ENCODE measurements at regions not wholly inside any gene's neighbourhood (a gene's known extent, or its start where the extent isn't known, plus 50 kb on each side); places are given as distances from the start of the nearest gene placed in this dataset.

DNA sequence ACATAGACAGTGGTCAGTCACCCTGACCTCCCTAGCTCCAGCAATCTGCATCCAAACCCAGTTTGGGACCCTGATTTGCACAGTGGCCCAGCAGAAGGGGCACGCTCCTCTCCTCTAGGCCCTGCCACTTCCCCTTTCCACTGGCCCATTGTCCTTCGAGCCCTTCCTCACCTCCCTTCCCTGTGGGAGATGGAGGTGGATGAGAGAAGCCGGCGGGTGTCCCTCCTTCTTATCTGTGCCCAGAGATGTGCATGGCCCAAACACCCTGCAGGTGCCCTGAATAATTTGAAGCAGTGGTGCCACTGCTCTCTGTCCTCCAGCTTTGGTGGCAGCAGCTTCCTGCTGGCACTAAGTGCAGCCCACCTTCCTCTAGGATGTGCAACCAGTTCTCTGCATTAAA, 140.0 kb downstream of the BARX1 start:
- TF ChIP-seq POLR2AphosphoS5 (IDR thresholded peaks at IDR 0.05; ENCODE audit: low read depth, low read length): no peak
- TF ChIP-seq TAF1 (IDR thresholded peaks at IDR 0.05; ENCODE audit: low read depth, low read length): no peak
- no peak for TF ChIP-seq CHD1 (IDR thresholded peaks at IDR 0.05; ENCODE audit: low read depth, low read length)
- no peak for TF ChIP-seq POLR2A (IDR thresholded peaks at IDR 0.05; ENCODE audit: control extremely low read depth in 1 of 2, low read depth in 2 of 2, low read length in 2 of 2)
- no peak for TF ChIP-seq ZNF274 (IDR thresholded peaks at IDR 0.05; ENCODE audit: borderline replicate concordance, extremely low read depth, low read length)
- TF ChIP-seq, protein P1, sequence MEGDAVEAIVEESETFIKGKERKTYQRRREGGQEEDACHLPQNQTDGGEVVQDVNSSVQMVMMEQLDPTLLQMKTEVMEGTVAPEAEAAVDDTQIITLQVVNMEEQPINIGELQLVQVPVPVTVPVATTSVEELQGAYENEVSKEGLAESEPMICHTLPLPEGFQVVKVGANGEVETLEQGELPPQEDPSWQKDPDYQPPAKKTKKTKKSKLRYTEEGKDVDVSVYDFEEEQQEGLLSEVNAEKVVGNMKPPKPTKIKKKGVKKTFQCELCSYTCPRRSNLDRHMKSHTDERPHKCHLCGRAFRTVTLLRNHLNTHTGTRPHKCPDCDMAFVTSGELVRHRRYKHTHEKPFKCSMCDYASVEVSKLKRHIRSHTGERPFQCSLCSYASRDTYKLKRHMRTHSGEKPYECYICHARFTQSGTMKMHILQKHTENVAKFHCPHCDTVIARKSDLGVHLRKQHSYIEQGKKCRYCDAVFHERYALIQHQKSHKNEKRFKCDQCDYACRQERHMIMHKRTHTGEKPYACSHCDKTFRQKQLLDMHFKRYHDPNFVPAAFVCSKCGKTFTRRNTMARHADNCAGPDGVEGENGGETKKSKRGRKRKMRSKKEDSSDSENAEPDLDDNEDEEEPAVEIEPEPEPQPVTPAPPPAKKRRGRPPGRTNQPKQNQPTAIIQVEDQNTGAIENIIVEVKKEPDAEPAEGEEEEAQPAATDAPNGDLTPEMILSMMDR (IDR thresholded peaks at IDR 0.05; ENCODE audit: control extremely low read depth in 1 of 3, insufficient read depth in 1 of 3, low read depth in 1 of 3, low read length in 3 of 3): no peak
- no peak for TF ChIP-seq RAD21 (IDR thresholded peaks at IDR 0.05 in 1 of 2, conservative IDR thresholded peaks at IDR 0.05 in 1 of 2; ENCODE audit: low read depth in 2 of 2, low read length in 2 of 2)
- TF ChIP-seq SRF (IDR thresholded peaks at IDR 0.05; ENCODE audit: low read depth, low read length): no peak
- TF ChIP-seq YY1 (IDR thresholded peaks at IDR 0.05; ENCODE audit: low read depth, low read length): no peak
- no peak for TF ChIP-seq NRF1 (IDR thresholded peaks at IDR 0.05; ENCODE audit: low read depth, low read length)
- no peak for TF ChIP-seq RFX5 (IDR thresholded peaks at IDR 0.05; ENCODE audit: borderline replicate concordance, low read depth, low read length)
- TF ChIP-seq CREB1 (IDR thresholded peaks at IDR 0.05): no peak
